MM.1S (cell line): ENCODE measurements at regions not wholly inside any gene's neighbourhood (a gene's known extent, or its start where the extent isn't known, plus 50 kb on each side); places are given as distances from the start of the nearest gene placed in this dataset.
"Not testable (repeated sequence)": the region's sequence is repeated elsewhere in the genome, so short reads cannot be mapped to it uniquely, and the experiment has no call there.

ENCODE experiments used
- DNase-seq: peaks from one replicate; pipeline ENCODE4 v3.0.0-alpha.2; 2015
- H2AFZ ChIP-seq: fragments of 300-600 bp; sonication (generic); 2 replicates; pipeline ENCODE4 v1.6.0; 2016; ENCODE audit warnings: antibody characterized with exemption, low read length
- H3F3A ChIP-seq: fragments of 300-600 bp; sonication (generic); 2 replicates; pipeline ENCODE4 v1.6.1; 2016; ENCODE audit warnings: mild to moderate bottlenecking, antibody characterized with exemption, low read length, moderate library complexity, mixed read lengths; ENCODE audit not compliant: insufficient read depth
- H3K27ac ChIP-seq: fragments of 300-600 bp; sonication (generic); 2 replicates; pipeline ENCODE4 v1.5.1; 2016; ENCODE audit warnings: mild to moderate bottlenecking, low read length
- H3K27me3 ChIP-seq: fragments of 300-600 bp; sonication (generic); replicated peaks from 2 replicates; pipeline ENCODE4 v1.6.0; 2016; ENCODE audit warnings: low read length; ENCODE audit not compliant: insufficient read depth
- H3K36me3 ChIP-seq: fragments of 300-600 bp; sonication (generic); replicated peaks from 2 replicates; pipeline ENCODE4 v1.6.1; 2016; ENCODE audit warnings: mild to moderate bottlenecking, low read length, mixed read lengths; ENCODE audit not compliant: insufficient read depth
- H3K4me1 ChIP-seq: fragments of 300-600 bp; sonication (generic); 2 replicates; pipeline ENCODE4 v1.6.1; 2016; ENCODE audit warnings: low read length, mixed read lengths
- H3K4me2 ChIP-seq: fragments of 300-600 bp; sonication (generic); 2 replicates; pipeline ENCODE4 v1.6.0; 2016; ENCODE audit warnings: low read depth, low read length
- H3K4me3 ChIP-seq: fragments of 300-600 bp; sonication (generic); 2 replicates; pipeline ENCODE4 v1.5.1; 2016; ENCODE audit warnings: low read length, mixed read lengths
- H3K79me2 ChIP-seq: fragments of 300-600 bp; sonication (generic); 2 replicates; pipeline ENCODE4 v1.6.1; 2016; ENCODE audit warnings: mixed run types, low read length, mixed read lengths
- H3K9ac ChIP-seq: fragments of 300-600 bp; sonication (generic); 2 replicates; pipeline ENCODE4 v1.6.1; 2016; ENCODE audit warnings: low read length, mixed read lengths
- H3K9me2 ChIP-seq: fragments of 300-600 bp; sonication (generic); replicated peaks from 2 replicates; pipeline ENCODE4 v1.6.1; 2016; ENCODE audit warnings: mild to moderate bottlenecking, low read length, mixed read lengths; ENCODE audit not compliant: insufficient read depth
- H3K9me3 ChIP-seq: fragments of 300-600 bp; sonication (generic); replicated peaks from 2 replicates; pipeline ENCODE4 v1.6.1; 2016; ENCODE audit warnings: mild to moderate bottlenecking, low read length, mixed read lengths; ENCODE audit not compliant: insufficient read depth
- H4K20me1 ChIP-seq: fragments of 300-600 bp; sonication (generic); 2 replicates; pipeline ENCODE4 v1.6.1; 2016; ENCODE audit warnings: mild to moderate bottlenecking, low read length, moderate library complexity, mixed read lengths; ENCODE audit not compliant: insufficient read depth
- CTCF ChIP-seq: fragments of 300-600 bp; sonication (generic); IDR thresholded peaks from 2 replicates; pipeline ENCODE4 v1.5.1; 2016; ENCODE audit warnings: antibody characterized with exemption, low read length, mixed read lengths
- EZH2 ChIP-seq: fragments of 300-600 bp; sonication (generic); optimal IDR thresholded peaks from 2 replicates; pipeline ENCODE3; 2017; ENCODE audit warnings: low read depth, mild to moderate bottlenecking, antibody characterized with exemption, low read length, mixed read lengths
- EZH2phosphoT487 ChIP-seq: fragments of 300-600 bp; sonication (generic); IDR thresholded peaks from 2 replicates; pipeline ENCODE4 v1.6.1; 2018; ENCODE audit warnings: antibody characterized with exemption, low read length

GRCh38 chr5:167940911-167941310, 350.5 kb upstream of the WWC1 start:
- H3K36me3 ChIP-seq = no peaks in the 10 kb centered on the region
- no peaks in the 10 kb centered on the region for H3K9me3 ChIP-seq
- H2AFZ ChIP-seq = no peak overlapping the region
- H3K9ac ChIP-seq = no peak overlapping the region
- no peaks in the 10 kb centered on the region for H3K79me2 ChIP-seq
- no peak overlapping the region for H3K4me2 ChIP-seq
- no peak overlapping the region for H3K4me3 ChIP-seq
- no peaks in the 10 kb centered on the region for H3F3A ChIP-seq
- no peak for TF ChIP-seq CTCF
- no peaks in the 10 kb centered on the region for H3K27me3 ChIP-seq
- no peaks in the 10 kb centered on the region for H4K20me1 ChIP-seq
- DNase-seq = no peak
- H3K27ac ChIP-seq = no peak overlapping the region
- H3K9me2 ChIP-seq = no peaks in the 10 kb centered on the region
- peaks cover 9% of the 10 kb centered on the region; the same call in 1 of the 2 replicates for H3K4me1 ChIP-seq

- not testable (repeated sequence) for H3K9ac ChIP-seq, H3K27ac ChIP-seq, DNase-seq, H3K79me2 ChIP-seq, H4K20me1 ChIP-seq, H3K4me2 ChIP-seq, H3K9me3 ChIP-seq, H3K4me1 ChIP-seq, H3K4me3 ChIP-seq, H3K9me2 ChIP-seq, H3K27me3 ChIP-seq, H3F3A ChIP-seq, H2AFZ ChIP-seq, H3K36me3 ChIP-seq
Measured at GRCh38 chr5:167941556-167941955, 349.9 kb upstream of the WWC1 start.

GRCh38 chr5:167943343-167943742, 348.1 kb upstream of the WWC1 start:
- Histone ChIP-seq H3K4me1 (no peaks in the 10 kb centered on the region), H4K20me1 (no peaks in the 10 kb centered on the region), H3K9me2 (no peaks in the 10 kb centered on the region), H3F3A (no peaks in the 10 kb centered on the region), H3K9ac (no peak overlapping the region), H2AFZ (no peak overlapping the region), H3K36me3 (no peaks in the 10 kb centered on the region), H3K27me3 (no peaks in the 10 kb centered on the region), H3K4me2 (no peak overlapping the region), H3K27ac (no peak overlapping the region), H3K79me2 (no peaks in the 10 kb centered on the region), H3K4me3 (no peak overlapping the region), H3K9me3 (no peaks in the 10 kb centered on the region)
- TF ChIP-seq CTCF = no peak
- DNase-seq = no peak

- Histone ChIP-seq H2AFZ (no peak overlapping the region), H3K4me2 (no peak overlapping the region), H4K20me1 (no peaks in the 10 kb centered on the region), H3K27me3 (no peaks in the 10 kb centered on the region), H3K9me2 (no peaks in the 10 kb centered on the region), H3K79me2 (no peaks in the 10 kb centered on the region), H3F3A (no peaks in the 10 kb centered on the region), H3K4me1 (no peaks in the 10 kb centered on the region), H3K4me3 (no peak overlapping the region), H3K36me3 (no peaks in the 10 kb centered on the region), H3K27ac (no peak overlapping the region), H3K9ac (no peak overlapping the region), H3K9me3 (no peaks in the 10 kb centered on the region)
- no peak for DNase-seq
- no peak for TF ChIP-seq CTCF
- no peak for TF ChIP-seq EZH2
- no peak for TF ChIP-seq EZH2phosphoT487
Measured at GRCh38 chr5:167944121-167944852, 347.2 kb upstream of the WWC1 start.
